ENCODE measurements at regions not wholly inside any gene's neighbourhood (a gene's known extent, or its start where the extent isn't known, plus 50 kb on each side); places are given as distances from the start of the nearest gene placed in this dataset.

GRCh38 chr2:225158360-225158759 lies 116.1 kb upstream of the DOCK10 start:
- TF ChIP-seq POLR2A (IDR thresholded peaks at IDR 0.05) = no peak
- TF ChIP-seq, protein P1, sequence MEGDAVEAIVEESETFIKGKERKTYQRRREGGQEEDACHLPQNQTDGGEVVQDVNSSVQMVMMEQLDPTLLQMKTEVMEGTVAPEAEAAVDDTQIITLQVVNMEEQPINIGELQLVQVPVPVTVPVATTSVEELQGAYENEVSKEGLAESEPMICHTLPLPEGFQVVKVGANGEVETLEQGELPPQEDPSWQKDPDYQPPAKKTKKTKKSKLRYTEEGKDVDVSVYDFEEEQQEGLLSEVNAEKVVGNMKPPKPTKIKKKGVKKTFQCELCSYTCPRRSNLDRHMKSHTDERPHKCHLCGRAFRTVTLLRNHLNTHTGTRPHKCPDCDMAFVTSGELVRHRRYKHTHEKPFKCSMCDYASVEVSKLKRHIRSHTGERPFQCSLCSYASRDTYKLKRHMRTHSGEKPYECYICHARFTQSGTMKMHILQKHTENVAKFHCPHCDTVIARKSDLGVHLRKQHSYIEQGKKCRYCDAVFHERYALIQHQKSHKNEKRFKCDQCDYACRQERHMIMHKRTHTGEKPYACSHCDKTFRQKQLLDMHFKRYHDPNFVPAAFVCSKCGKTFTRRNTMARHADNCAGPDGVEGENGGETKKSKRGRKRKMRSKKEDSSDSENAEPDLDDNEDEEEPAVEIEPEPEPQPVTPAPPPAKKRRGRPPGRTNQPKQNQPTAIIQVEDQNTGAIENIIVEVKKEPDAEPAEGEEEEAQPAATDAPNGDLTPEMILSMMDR (IDR thresholded peaks at IDR 0.05) = no peak

Measured in testis (tissue), 2 donors.